ENCODE measurements at regions not wholly inside any gene's neighbourhood (a gene's known extent, or its start where the extent isn't known, plus 50 kb on each side); places are given as distances from the start of the nearest gene placed in this dataset.
"Not testable (repeated sequence)": the region's sequence is repeated elsewhere in the genome, so short reads cannot be mapped to it uniquely, and the experiment has no call there.

- Histone ChIP-seq H3K27me3 (ENCODE audit: insufficient read depth, insufficient read length) (no peaks in the 10 kb centered on the region), H3K9ac (ENCODE audit: insufficient read length, low read depth) (no peak overlapping the region), H3K4me1 (ENCODE audit: insufficient read depth, insufficient read length) (no peaks in the 10 kb centered on the region), H3K9me3 (ENCODE audit: insufficient read depth, low read length) (no peaks in the 10 kb centered on the region), H3K4me3 (ENCODE audit: insufficient read length, low read depth) (no peak overlapping the region), H3K36me3 (ENCODE audit: insufficient read depth, insufficient read length, low read length) (no peaks in the 10 kb centered on the region)
- TF ChIP-seq YY1 (IDR thresholded peaks at IDR 0.05; ENCODE audit: insufficient read depth, insufficient read length): no peak
- no peak for TF ChIP-seq ZNF274 (IDR thresholded peaks at IDR 0.05; ENCODE audit: low read depth, low read length)
- no peak for TF ChIP-seq SUZ12 (IDR thresholded peaks at IDR 0.05; ENCODE audit: extremely low read depth, insufficient read depth, insufficient read length)
- DNase-seq (ENCODE audit: low read depth, low spot score): no peak
These were observed 501.0 kb upstream of the EDIL3 start for GRCh38 chr5:84885485-84886258.

- H3K4me3 ChIP-seq (ENCODE audit: insufficient read length, low read depth): no peak overlapping the region
- TF ChIP-seq YY1 (IDR thresholded peaks at IDR 0.05; ENCODE audit: insufficient read depth, insufficient read length) (no peak), ZNF274 (IDR thresholded peaks at IDR 0.05; ENCODE audit: low read depth, low read length) (no peak), SUZ12 (IDR thresholded peaks at IDR 0.05; ENCODE audit: extremely low read depth, insufficient read depth, insufficient read length) (no peak)
- H3K27me3 ChIP-seq (ENCODE audit: insufficient read depth, insufficient read length): no peaks in the 10 kb centered on the region
- H3K9ac ChIP-seq (ENCODE audit: insufficient read length, low read depth): no peak overlapping the region
- DNase-seq (ENCODE audit: low read depth, low spot score): no peak
- H3K9me3 ChIP-seq (ENCODE audit: insufficient read depth, low read length): no peaks in the 10 kb centered on the region
- no peaks in the 10 kb centered on the region for H3K4me1 ChIP-seq (ENCODE audit: insufficient read depth, insufficient read length)
- no peaks in the 10 kb centered on the region for H3K36me3 ChIP-seq (ENCODE audit: insufficient read depth, insufficient read length, low read length)
These were observed 497.1 kb upstream of the EDIL3 start for GRCh38 chr5:84881737-84882136.

- Histone ChIP-seq H3K9me3 (ENCODE audit: insufficient read depth, low read length) (no peaks in the 10 kb centered on the region), H3K4me3 (ENCODE audit: insufficient read length, low read depth) (no peak overlapping the region), H3K27me3 (ENCODE audit: insufficient read depth, insufficient read length) (no peaks in the 10 kb centered on the region), H3K36me3 (ENCODE audit: insufficient read depth, insufficient read length, low read length) (no peaks in the 10 kb centered on the region), H3K9ac (ENCODE audit: insufficient read length, low read depth) (no peak overlapping the region), H3K4me1 (ENCODE audit: insufficient read depth, insufficient read length) (no peaks in the 10 kb centered on the region)
- TF ChIP-seq YY1 (IDR thresholded peaks at IDR 0.05; ENCODE audit: insufficient read depth, insufficient read length): no peak
- DNase-seq (ENCODE audit: low read depth, low spot score): no peak
These were observed 489.5 kb upstream of the EDIL3 start for GRCh38 chr5:84874196-84874595.

- H3K27me3 ChIP-seq (ENCODE audit: insufficient read depth, insufficient read length): no peaks in the 10 kb centered on the region
- no peak for DNase-seq (ENCODE audit: low read depth, low spot score)
- no peak overlapping the region for H3K9ac ChIP-seq (ENCODE audit: insufficient read length, low read depth)
- no peaks in the 10 kb centered on the region for H3K4me1 ChIP-seq (ENCODE audit: insufficient read depth, insufficient read length)
- no peaks in the 10 kb centered on the region for H3K9me3 ChIP-seq (ENCODE audit: insufficient read depth, low read length)
- H3K36me3 ChIP-seq (ENCODE audit: insufficient read depth, insufficient read length, low read length): no peaks in the 10 kb centered on the region
- no peak for TF ChIP-seq ZNF274 (IDR thresholded peaks at IDR 0.05; ENCODE audit: low read depth, low read length)
- TF ChIP-seq YY1 (IDR thresholded peaks at IDR 0.05; ENCODE audit: insufficient read depth, insufficient read length): no peak
- TF ChIP-seq SUZ12 (IDR thresholded peaks at IDR 0.05; ENCODE audit: extremely low read depth, insufficient read depth, insufficient read length): no peak
- no peak overlapping the region for H3K4me3 ChIP-seq (ENCODE audit: insufficient read length, low read depth)
These were observed 488.1 kb upstream of the EDIL3 start for GRCh38 chr5:84872768-84873167.

GRCh38 chr5:84870369-84870768 lies 485.7 kb upstream of the EDIL3 start:
- DNase-seq (ENCODE audit: low read depth, low spot score): no peak
- Histone ChIP-seq H3K9ac (ENCODE audit: insufficient read length, low read depth) (no peak overlapping the region), H3K27me3 (ENCODE audit: insufficient read depth, insufficient read length) (no peaks in the 10 kb centered on the region), H3K9me3 (ENCODE audit: insufficient read depth, low read length) (no peaks in the 10 kb centered on the region), H3K4me3 (ENCODE audit: insufficient read length, low read depth) (no peak overlapping the region), H3K36me3 (ENCODE audit: insufficient read depth, insufficient read length, low read length) (no peaks in the 10 kb centered on the region), H3K4me1 (ENCODE audit: insufficient read depth, insufficient read length) (no peaks in the 10 kb centered on the region)
- TF ChIP-seq ZNF274 (IDR thresholded peaks at IDR 0.05; ENCODE audit: low read depth, low read length): no peak
- TF ChIP-seq YY1 (IDR thresholded peaks at IDR 0.05; ENCODE audit: insufficient read depth, insufficient read length): no peak
- TF ChIP-seq SUZ12 (IDR thresholded peaks at IDR 0.05; ENCODE audit: extremely low read depth, insufficient read depth, insufficient read length): no peak

GRCh38 chr5:84869675-84870074 lies 485.0 kb upstream of the EDIL3 start:
- Histone ChIP-seq H3K9ac (ENCODE audit: insufficient read length, low read depth) (no peak overlapping the region), H3K4me1 (ENCODE audit: insufficient read depth, insufficient read length) (no peaks in the 10 kb centered on the region), H3K4me3 (ENCODE audit: insufficient read length, low read depth) (no peak overlapping the region), H3K27me3 (ENCODE audit: insufficient read depth, insufficient read length) (no peaks in the 10 kb centered on the region), H3K36me3 (ENCODE audit: insufficient read depth, insufficient read length, low read length) (no peaks in the 10 kb centered on the region), H3K9me3 (ENCODE audit: insufficient read depth, low read length) (no peaks in the 10 kb centered on the region)
- TF ChIP-seq SUZ12 (IDR thresholded peaks at IDR 0.05; ENCODE audit: extremely low read depth, insufficient read depth, insufficient read length): no peak
- TF ChIP-seq ZNF274 (IDR thresholded peaks at IDR 0.05; ENCODE audit: low read depth, low read length): no peak
- no peak for TF ChIP-seq YY1 (IDR thresholded peaks at IDR 0.05; ENCODE audit: insufficient read depth, insufficient read length)
- DNase-seq (ENCODE audit: low read depth, low spot score): no peak

GRCh38 chr5:84863936-84864335 lies 479.3 kb upstream of the EDIL3 start:
- not testable (repeated sequence) for H3K4me1 ChIP-seq (ENCODE audit: insufficient read depth, insufficient read length); H3K36me3 ChIP-seq (ENCODE audit: insufficient read depth, insufficient read length, low read length); H3K4me3 ChIP-seq (ENCODE audit: insufficient read length, low read depth); DNase-seq (ENCODE audit: low read depth, low spot score); H3K9ac ChIP-seq (ENCODE audit: insufficient read length, low read depth); H3K27me3 ChIP-seq (ENCODE audit: insufficient read depth, insufficient read length); H3K9me3 ChIP-seq (ENCODE audit: insufficient read depth, low read length)
